IMR-90 (cell line): ENCODE measurements at regions not wholly inside any gene's neighbourhood (a gene's known extent, or its start where the extent isn't known, plus 50 kb on each side); places are given as distances from the start of the nearest gene placed in this dataset.

Experiments
- ATAC-seq: fragments of 200-7000 bp; cut with Tn5 transposase; 2 replicates; pipeline ENCODE4 v1.9.1; 2020; ENCODE audit warnings: low read depth, mild to moderate bottlenecking, moderate library complexity
- BruUV-seq: library from RNA; stranded (reverse); fragments of 400-500 nt; replicated peaks from 2 replicates; lab custom pipeline; 2021; lab: Mats Ljungman, UMichigan
- CTCF ChIA-PET: fragments of 300-600 bp; formaldehyde crosslinking; extraction: SDS; loops from one replicate; lab custom pipeline; 2021; ENCODE audit warnings: antibody characterized with exemption; lab: Yijun Ruan, JAX
- POLR2A ChIA-PET: fragments of 300-600 bp; sonication (Branson Sonifier 250); formaldehyde crosslinking; loops from one replicate; lab custom pipeline; 2022; ENCODE audit warnings: antibody characterized with exemption; ENCODE audit not compliant: unreplicated experiment; lab: Charles Lee
- DNase-seq: peaks from one replicate; pipeline ENCODE4 v3.0.0; 2013
- H2AFZ ChIP-seq: replicated peaks from 2 replicates; pipeline ENCODE3; 2013; ENCODE audit warnings: low read length, mild to moderate bottlenecking; ENCODE audit not compliant: poor library complexity
- H2AK5ac ChIP-seq: 2 replicates; pipeline ENCODE4 v1.6.1; 2013; ENCODE audit warnings: low read depth, low read length, inconsistent platforms
- H2AK9ac ChIP-seq: replicated peaks from 2 replicates; pipeline ENCODE3; 2013; ENCODE audit warnings: mild to moderate bottlenecking, low read depth, low read length, moderate library complexity; ENCODE audit not compliant: poor library complexity
- H2BK120ac ChIP-seq: 2 replicates; pipeline ENCODE4 v1.6.1; 2013; ENCODE audit warnings: low read depth, low read length, inconsistent platforms
- H2BK15ac ChIP-seq: 3 replicates; pipeline ENCODE4 v1.6.1; 2013; ENCODE audit warnings: low read depth, low read length, inconsistent platforms
- H2BK20ac ChIP-seq: 2 replicates; pipeline ENCODE4 v1.6.1; 2013; ENCODE audit warnings: low read depth, mild to moderate bottlenecking, inconsistent platforms, low read length, moderate library complexity
- H2BK5ac ChIP-seq: 2 replicates; pipeline ENCODE4 v1.6.1; 2013; ENCODE audit warnings: mild to moderate bottlenecking, low read depth, low read length, inconsistent platforms; ENCODE audit not compliant: poor library complexity, severe bottlenecking
- H3K14ac ChIP-seq: replicated peaks from 2 replicates; pipeline ENCODE4 v1.6.1; 2013; ENCODE audit warnings: low read depth, low read length, inconsistent platforms
- H3K18ac ChIP-seq: 2 replicates; pipeline ENCODE4 v1.6.1; 2013; ENCODE audit warnings: low read depth, low read length, control low read depth
- H3K23ac ChIP-seq: 2 replicates; pipeline ENCODE4 v1.6.1; 2013; ENCODE audit warnings: low read depth, low read length, inconsistent platforms
- H3K27ac ChIP-seq: 2 replicates; pipeline ENCODE4 v1.5.1; 2013; ENCODE audit warnings: mild to moderate bottlenecking, control low read depth, low read length; ENCODE audit not compliant: insufficient read depth
- H3K27me3 ChIP-seq: 2 replicates; pipeline ENCODE4 v1.6.1; 2013; ENCODE audit warnings: low read length; ENCODE audit not compliant: control insufficient read depth, insufficient read depth
- H3K36me3 ChIP-seq: 2 replicates; pipeline ENCODE4 v1.6.1; 2013; ENCODE audit warnings: low read length, mixed read lengths; ENCODE audit not compliant: control insufficient read depth, insufficient read depth
- H3K4ac ChIP-seq: 2 replicates; pipeline ENCODE4 v1.6.1; 2013; ENCODE audit warnings: low read depth, low read length, inconsistent platforms
- H3K4me1 ChIP-seq: 2 replicates; pipeline ENCODE4 v1.6.1; 2013; ENCODE audit warnings: low read length, mixed read lengths; ENCODE audit not compliant: control insufficient read depth, insufficient read depth
- H3K4me2 ChIP-seq: 2 replicates; pipeline ENCODE4 v1.6.1; 2013; ENCODE audit warnings: low read depth, mild to moderate bottlenecking, control low read depth, low read length, moderate library complexity
- H3K4me3 ChIP-seq: 2 replicates; pipeline ENCODE4 v1.5.1; 2013; ENCODE audit warnings: low read depth, mild to moderate bottlenecking, control low read depth, low read length, moderate library complexity; ENCODE audit not compliant: insufficient read depth
- H3K56ac ChIP-seq: 2 replicates; pipeline ENCODE4 v1.6.1; 2013; ENCODE audit warnings: low read length, inconsistent platforms; ENCODE audit not compliant: insufficient read depth; ENCODE audit errors: extremely low read depth
- H3K79me1 ChIP-seq, 2 experiments: 2 replicates each; pipeline ENCODE4 v1.6.1; 2013; ENCODE audit warnings: low read length in 2 of 2, inconsistent platforms in 1 of 2, low read depth in 1 of 2
- H3K9ac ChIP-seq: 2 replicates; pipeline ENCODE4 v1.6.1; 2013; ENCODE audit warnings: low read depth, low read length, control low read depth
- H3K9me1 ChIP-seq: 2 replicates; pipeline ENCODE4 v1.6.1; 2013; ENCODE audit warnings: low read length, inconsistent platforms; ENCODE audit not compliant: insufficient read depth
- H3K9me3 ChIP-seq: 2 replicates; pipeline ENCODE4 v1.6.1; 2013; ENCODE audit warnings: low read length; ENCODE audit not compliant: control insufficient read depth, insufficient read depth
- H4K20me1 ChIP-seq: 2 replicates; pipeline ENCODE4 v1.6.1; 2013; ENCODE audit warnings: low read length, inconsistent platforms; ENCODE audit not compliant: insufficient read depth
- H4K5ac ChIP-seq: 2 replicates; pipeline ENCODE4 v1.6.1; 2013; ENCODE audit warnings: mild to moderate bottlenecking, low read depth, low read length, control low read depth
- H4K8ac ChIP-seq, 2 experiments: 2 replicates each; pipeline ENCODE4 v1.6.1; 2013; ENCODE audit warnings: low read depth in 2 of 2, low read length in 2 of 2, control low read depth in 1 of 2, inconsistent platforms in 1 of 2
- H4K91ac ChIP-seq: 2 replicates; pipeline ENCODE4 v1.6.1; 2013; ENCODE audit warnings: low read depth, low read length, inconsistent platforms; ENCODE audit not compliant: insufficient read depth
- BHLHE40 ChIP-seq: fragments of 150-350 bp; IDR thresholded peaks from 2 replicates; pipeline ENCODE4 v1.6.1; 2016; ENCODE audit warnings: mild to moderate bottlenecking, low read depth, low read length
- CEBPB ChIP-seq: IDR thresholded peaks from 2 replicates; pipeline ENCODE4 v1.6.1; 2012; ENCODE audit warnings: low read depth, low read length, improper control_type of control experiment
- CHD1 ChIP-seq: IDR thresholded peaks from 2 replicates; pipeline ENCODE4 v1.6.1; 2012; ENCODE audit warnings: low read depth, low read length, improper control_type of control experiment
- ELK1 ChIP-seq: fragments of 150-350 bp; IDR thresholded peaks from 2 replicates; pipeline ENCODE4 v1.6.1; 2016; ENCODE audit warnings: low read depth, mild to moderate bottlenecking, low read length, moderate library complexity, borderline replicate concordance
- FOS ChIP-seq: fragments of 150-350 bp; IDR thresholded peaks from 2 replicates; pipeline ENCODE4 v1.6.1; 2016; ENCODE audit warnings: low read depth, low read length
- MAFK ChIP-seq: IDR thresholded peaks from 2 replicates; pipeline ENCODE4 v1.6.1; 2012; ENCODE audit warnings: low read depth, low read length, improper control_type of control experiment
- MAZ ChIP-seq: IDR thresholded peaks from 2 replicates; pipeline ENCODE4 v1.6.1; 2012; ENCODE audit warnings: low read depth, mild to moderate bottlenecking, low read length, improper control_type of control experiment, moderate library complexity, borderline replicate concordance
- MXI1 ChIP-seq: IDR thresholded peaks from 2 replicates; pipeline ENCODE4 v1.6.1; 2012; ENCODE audit warnings: low read depth, mild to moderate bottlenecking, low read length, moderate library complexity, borderline replicate concordance
- NFE2L2 ChIP-seq: fragments of 150-350 bp; IDR thresholded peaks from 2 replicates; pipeline ENCODE4 v1.6.1; 2016; ENCODE audit warnings: low read depth, mild to moderate bottlenecking, low read length
- POLR2A ChIP-seq: IDR thresholded peaks from 2 replicates; pipeline ENCODE4 v1.6.1; 2012; ENCODE audit warnings: mild to moderate bottlenecking, low read depth, low read length
- RAD21 ChIP-seq: IDR thresholded peaks from 2 replicates; pipeline ENCODE4 v1.6.1; 2012; ENCODE audit warnings: low read length, improper control_type of control experiment
- RCOR1 ChIP-seq: IDR thresholded peaks from 2 replicates; pipeline ENCODE4 v1.6.1; 2012; ENCODE audit warnings: mild to moderate bottlenecking, low read length, improper control_type of control experiment; ENCODE audit not compliant: insufficient replicate concordance
- RFX5 ChIP-seq: IDR thresholded peaks from 2 replicates; pipeline ENCODE4 v1.8.0; 2012; ENCODE audit warnings: low read depth, mild to moderate bottlenecking, low read length, moderate library complexity
- SMC3 ChIP-seq: fragments of 150-350 bp; IDR thresholded peaks from 2 replicates; pipeline ENCODE4 v1.6.1; 2016; ENCODE audit warnings: low read depth, mild to moderate bottlenecking, antibody characterized with exemption, low read length, moderate library complexity
- WGBS, 2 experiments: methylation state at CpG; one replicate each; pipeline versions ENCODE4 v1.1.5 to v1.1.7; 2013; ENCODE audit warnings: missing lambda C conversion rate in 2 of 2; ENCODE audit not compliant: insufficient read length in 1 of 2; ENCODE audit errors: extremely low coverage in 2 of 2; 5-methylcytosine and 5-hydroxymethylcytosine counted together
- dilution Hi-C: fragments of 300-500 bp; cut with HindIII; formaldehyde crosslinking; loops from one replicate; pipeline ENCODE4 v1.14.3; 2018; ENCODE audit warnings: low sequenced_read_pairs; ENCODE audit not compliant: unreplicated experiment
- in situ Hi-C: fragments of 300-500 bp; cut with MboI; formaldehyde crosslinking; loops from 3 replicates; pipeline ENCODE4 v1.14.3; 2019; ENCODE audit warnings: low sequenced_read_pairs, inconsistent platforms, mixed read lengths
- intact Hi-C: fragments of 100-400 bp; cut with micrococcal nuclease; formaldehyde crosslinking; loops from 2 replicates; pipeline ENCODE4 v1.10.0; 2022
- TF ChIP-seq, protein P1 (sequence below): conservative IDR thresholded peaks from 2 replicates; pipeline ENCODE4 v1.5.1; 2012; ENCODE audit warnings: mild to moderate bottlenecking, low read depth, low read length, improper control_type of control experiment
- TF ChIP-seq, protein P2 (sequence below): fragments of 150-350 bp; IDR thresholded peaks from 2 replicates; pipeline ENCODE4 v1.6.1; 2017; ENCODE audit warnings: mild to moderate bottlenecking, antibody characterized with exemption, low read length, low read depth

DNA sequence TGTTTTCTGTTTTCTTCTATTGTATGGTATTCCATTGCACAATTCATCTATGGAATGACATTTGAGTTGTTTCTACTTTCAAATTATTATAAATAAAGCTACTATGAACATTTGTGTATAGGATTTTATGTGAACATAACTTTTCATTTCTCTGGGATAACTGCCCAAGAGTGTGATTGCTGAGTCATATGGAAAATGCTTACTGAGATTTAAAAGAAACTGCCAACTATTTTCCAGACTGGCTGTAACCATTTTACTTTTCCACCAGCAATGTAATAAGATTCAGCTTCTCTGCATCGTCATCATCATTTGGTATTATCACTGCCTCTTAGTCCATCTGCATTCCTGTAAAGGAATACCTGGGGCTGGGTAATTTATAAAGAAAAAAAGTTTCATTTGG, 779.6 kb upstream of the PRMT6 start:
- Histone ChIP-seq H3K9me1 (no peaks in the 10 kb centered on the region), H3K14ac (no peak overlapping the region), H2AFZ (no peak overlapping the region), H2AK5ac (no peak overlapping the region), H3K4me1 (no peaks in the 10 kb centered on the region), H2AK9ac (no peak overlapping the region), H3K4ac (no peak overlapping the region), H3K36me3 (no peaks in the 10 kb centered on the region), H4K5ac (no peak overlapping the region), H4K8ac (no peak overlapping the region), H4K20me1 (no peaks in the 10 kb centered on the region), H2BK20ac (no peak overlapping the region), H2BK15ac (no peak overlapping the region), H2BK5ac (no peak overlapping the region), H3K79me1 (no peaks in the 10 kb centered on the region), H3K18ac (no peak overlapping the region), H3K9me3 (peaks cover 5% of the 10 kb centered on the region; the same call in 1 of the 2 replicates), H3K9ac (no peak overlapping the region), H2BK120ac (no peak overlapping the region), H3K4me3 (no peak overlapping the region), H3K23ac (no peak overlapping the region), H3K27me3 (no peaks in the 10 kb centered on the region), H4K91ac (no peak overlapping the region), H3K56ac (no peak overlapping the region), H3K27ac (no peak overlapping the region), H3K4me2 (no peak overlapping the region)
- no TSS peak for BruUV-seq
- intact Hi-C loops = no loop called here
- in situ Hi-C loops = no loop called here
- dilution Hi-C loops = no loop called here
- WGBS, 2 experiments = no CpG with 5 or more reads among the region's 1 CpG
- no peak for DNase-seq
- ATAC-seq = no peak
- CTCF ChIA-PET = no interaction called here
- TF ChIP-seq NFE2L2 = no peak
- TF ChIP-seq CHD1 = no peak
- TF ChIP-seq ELK1 = no peak
- TF ChIP-seq RFX5 = no peak
- no peak for TF ChIP-seq FOS
- no peak for TF ChIP-seq CEBPB
- TF ChIP-seq RAD21 = no peak
- TF ChIP-seq, protein P1, sequence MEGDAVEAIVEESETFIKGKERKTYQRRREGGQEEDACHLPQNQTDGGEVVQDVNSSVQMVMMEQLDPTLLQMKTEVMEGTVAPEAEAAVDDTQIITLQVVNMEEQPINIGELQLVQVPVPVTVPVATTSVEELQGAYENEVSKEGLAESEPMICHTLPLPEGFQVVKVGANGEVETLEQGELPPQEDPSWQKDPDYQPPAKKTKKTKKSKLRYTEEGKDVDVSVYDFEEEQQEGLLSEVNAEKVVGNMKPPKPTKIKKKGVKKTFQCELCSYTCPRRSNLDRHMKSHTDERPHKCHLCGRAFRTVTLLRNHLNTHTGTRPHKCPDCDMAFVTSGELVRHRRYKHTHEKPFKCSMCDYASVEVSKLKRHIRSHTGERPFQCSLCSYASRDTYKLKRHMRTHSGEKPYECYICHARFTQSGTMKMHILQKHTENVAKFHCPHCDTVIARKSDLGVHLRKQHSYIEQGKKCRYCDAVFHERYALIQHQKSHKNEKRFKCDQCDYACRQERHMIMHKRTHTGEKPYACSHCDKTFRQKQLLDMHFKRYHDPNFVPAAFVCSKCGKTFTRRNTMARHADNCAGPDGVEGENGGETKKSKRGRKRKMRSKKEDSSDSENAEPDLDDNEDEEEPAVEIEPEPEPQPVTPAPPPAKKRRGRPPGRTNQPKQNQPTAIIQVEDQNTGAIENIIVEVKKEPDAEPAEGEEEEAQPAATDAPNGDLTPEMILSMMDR = no peak
- no peak for TF ChIP-seq MXI1
- TF ChIP-seq RCOR1 = no peak
- TF ChIP-seq, protein P2, sequence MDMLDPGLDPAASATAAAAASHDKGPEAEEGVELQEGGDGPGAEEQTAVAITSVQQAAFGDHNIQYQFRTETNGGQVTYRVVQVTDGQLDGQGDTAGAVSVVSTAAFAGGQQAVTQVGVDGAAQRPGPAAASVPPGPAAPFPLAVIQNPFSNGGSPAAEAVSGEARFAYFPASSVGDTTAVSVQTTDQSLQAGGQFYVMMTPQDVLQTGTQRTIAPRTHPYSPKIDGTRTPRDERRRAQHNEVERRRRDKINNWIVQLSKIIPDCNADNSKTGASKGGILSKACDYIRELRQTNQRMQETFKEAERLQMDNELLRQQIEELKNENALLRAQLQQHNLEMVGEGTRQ = no peak
- TF ChIP-seq BHLHE40 = no peak
- TF ChIP-seq MAFK = no peak
- TF ChIP-seq SMC3 = no peak
- no peak for TF ChIP-seq MAZ
- TF ChIP-seq POLR2A = no peak
- POLR2A ChIA-PET = no interaction called here
